Tibial nerve (tissue), 4 donors: ENCODE measurements at regions not wholly inside any gene's neighbourhood (a gene's known extent, or its start where the extent isn't known, plus 50 kb on each side); places are given as distances from the start of the nearest gene placed in this dataset.

Experiments used
- CTCF ChIP-seq, 5 experiments: fragments of 200-600 bp in 3 of 5; fragments of 450-650 bp in 2 of 5; sonication (generic) in 3 of 5; IDR thresholded peaks; one replicate each; pipeline ENCODE4 v1.5.1; 2016 to 2019; ENCODE audit warnings: antibody characterized with exemption in 5 of 5, mild to moderate bottlenecking in 3 of 5, moderate library complexity in 2 of 5
- EP300 ChIP-seq, 2 donors: sonication (generic); formaldehyde crosslinking; IDR thresholded peaks; one replicate each; pipeline ENCODE4 v1.6.1; 2017; ENCODE audit warnings: antibody characterized with exemption in 2 of 2, mild to moderate bottlenecking in 1 of 2
- POLR2A ChIP-seq, 2 donors: fragments of 450-650 bp; IDR thresholded peaks; one replicate each; pipeline ENCODE4 v1.6.1; 2017; ENCODE audit warnings: antibody characterized with exemption in 2 of 2, mild to moderate bottlenecking in 2 of 2, moderate library complexity in 2 of 2

- no peak for TF ChIP-seq POLR2A (IDR thresholded peaks at IDR 0.05)
- no peak for TF ChIP-seq CTCF (IDR thresholded peaks at IDR 0.05)
- no peak for TF ChIP-seq EP300 (IDR thresholded peaks at IDR 0.05)
Observed at GRCh38 chr5:118531276-118531675, 457.1 kb downstream of the DTWD2 start.
